ENCODE measurements at regions not wholly inside any gene's neighbourhood (a gene's known extent, or its start where the extent isn't known, plus 50 kb on each side); places are given as distances from the start of the nearest gene placed in this dataset.

GRCh38 chr4:185938654-185939053 lies 126.7 kb upstream of the SORBS2 start (continued):
- no peak for TF ChIP-seq ATF2 (IDR thresholded peaks at IDR 0.05; ENCODE audit: low read length)
- no peak for TF ChIP-seq CEBPB (IDR thresholded peaks at IDR 0.05; ENCODE audit: low read depth, low read length)
- no peak for TF ChIP-seq TBP (IDR thresholded peaks at IDR 0.05; ENCODE audit: low read depth, low read length)
- TF ChIP-seq SP1 (IDR thresholded peaks at IDR 0.05; ENCODE audit: low read depth, low read length), result no peak
- no peak for TF ChIP-seq KDM4A (IDR thresholded peaks at IDR 0.05; ENCODE audit: low read depth, low read length, severe bottlenecking)
- TF ChIP-seq SP2 (IDR thresholded peaks at IDR 0.05; ENCODE audit: low read length), result no peak
- no peak for TF ChIP-seq CHD2 (IDR thresholded peaks at IDR 0.05; ENCODE audit: low read length)
- TF ChIP-seq TAF7 (optimal IDR thresholded peaks at IDR 0.05; ENCODE audit: borderline replicate concordance, low read depth, low read length), result no peak

All from H1 (cell line).